B cell (primary cell): ENCODE measurements at regions not wholly inside any gene's neighbourhood (a gene's known extent, or its start where the extent isn't known, plus 50 kb on each side); places are given as distances from the start of the nearest gene placed in this dataset.

Experiments used
- ATAC-seq: fragments of 200-7000 bp; cut with Tn5 transposase; one replicate; pipeline ENCODE4 v1.10.0; 2021; ENCODE audit warnings: low read depth, mild to moderate bottlenecking, moderate number of reproducible peaks, moderate library complexity
- CTCF ChIA-PET: fragments of 350-600 bp; sonication (Branson Sonifier 250); formaldehyde crosslinking; loops from one replicate; lab custom pipeline; 2021; ENCODE audit warnings: antibody characterized with exemption, inconsistent platforms; lab: Charles Lee
- POLR2A ChIA-PET: fragments of 350-600 bp; sonication (Branson Sonifier 250); formaldehyde crosslinking; loops from one replicate; lab custom pipeline; 2021; ENCODE audit warnings: antibody characterized with exemption; lab: Charles Lee
- DNase-seq: peaks from one replicate; pipeline ENCODE4 v3.0.0; 2013
- H2AFZ ChIP-seq: 2 replicates; pipeline ENCODE4 v1.6.1; 2012; ENCODE audit warnings: mild to moderate bottlenecking, low read depth, low read length; ENCODE audit not compliant: insufficient read depth, poor library complexity, severe bottlenecking
- H3K27ac ChIP-seq, 2 donors: 1 replicate in 1 of 2; 2 replicates in 1 of 2; pipeline ENCODE4 v1.5.1; 2012 to 2013; ENCODE audit warnings: low read length in 2 of 2, mild to moderate bottlenecking in 2 of 2, moderate library complexity in 1 of 2
- H3K27me3 ChIP-seq, 4 experiments: fragments of 200-600 bp in 1 of 4; sonication (generic) in 1 of 4; replicated peaks in 1 of 4; 1 replicate in 2 of 4; 2 replicates in 2 of 4; pipeline versions ENCODE4 v1.6.1 to v1.7.0; 2013 to 2016; ENCODE audit warnings: low read length in 3 of 4, mild to moderate bottlenecking in 2 of 4, mixed read lengths in 1 of 4, moderate library complexity in 1 of 4; ENCODE audit not compliant: insufficient read depth in 4 of 4, control insufficient read depth in 3 of 4; ENCODE audit errors: control extremely low read depth in 1 of 4
- H3K36me3 ChIP-seq, 2 experiments: replicated peaks in 1 of 2; 1 replicate in 1 of 2; 2 replicates in 1 of 2; pipeline versions ENCODE4 v1.6.1 to v1.7.1; 2013; ENCODE audit warnings: low read length in 1 of 2; ENCODE audit not compliant: insufficient read depth in 2 of 2, control insufficient read depth in 1 of 2; ENCODE audit errors: control extremely low read depth in 1 of 2, extremely low read depth in 1 of 2
- H3K4me1 ChIP-seq, 2 donors: fragments of 200-600 bp in 1 of 2; sonication (generic) in 1 of 2; 1 replicate in 1 of 2; 2 replicates in 1 of 2; pipeline versions ENCODE4 v1.5.1 to v1.6.1; 2013 to 2017; ENCODE audit warnings: low read length in 2 of 2; ENCODE audit not compliant: control insufficient read depth in 2 of 2, insufficient read depth in 2 of 2
- H3K4me2 ChIP-seq: replicated peaks from 2 replicates; pipeline ENCODE3; 2012; ENCODE audit warnings: mild to moderate bottlenecking, low read depth, low read length; ENCODE audit not compliant: poor library complexity, severe bottlenecking
- H3K4me3 ChIP-seq, 5 experiments: fragments of 200-600 bp in 1 of 5; sonication (generic) in 1 of 5; 1 replicate in 3 of 5; 2 replicates in 2 of 5; pipeline versions ENCODE4 v1.5.1 to v1.7.0; 2011 to 2016; ENCODE audit warnings: low read length in 4 of 5, mild to moderate bottlenecking in 4 of 5, low read depth in 2 of 5, control low read depth in 1 of 5, moderate library complexity in 1 of 5; ENCODE audit not compliant: insufficient read depth in 1 of 5; ENCODE audit errors: control extremely low read depth in 1 of 5, extremely low read depth in 1 of 5
- H3K79me2 ChIP-seq: fragments of 200-600 bp; sonication (generic); one replicate; pipeline ENCODE4 v1.6.0; 2016; ENCODE audit warnings: low read length; ENCODE audit not compliant: control insufficient read depth, insufficient read depth
- H3K9ac ChIP-seq: fragments of 200-600 bp; sonication (generic); 2 replicates; pipeline ENCODE4 v1.6.1; 2017; ENCODE audit warnings: mild to moderate bottlenecking, low read length, moderate library complexity
- H3K9me3 ChIP-seq, 3 donors: one replicate each; pipeline versions ENCODE4 v1.6.1 to v1.7.1; 2013; ENCODE audit warnings: low read length in 2 of 3; ENCODE audit not compliant: control insufficient read depth in 2 of 3, insufficient read depth in 1 of 3; ENCODE audit errors: control extremely low read depth in 1 of 3
- H4K20me1 ChIP-seq: 2 replicates; pipeline ENCODE4 v1.6.0; 2012; ENCODE audit warnings: mild to moderate bottlenecking, low read length; ENCODE audit not compliant: insufficient read depth, control insufficient read depth, poor library complexity, severe bottlenecking
- H3K27ac Mint-ChIP-seq: one replicate; pipeline ENCODE4 v1.8.0; 2021; ENCODE audit warnings: mixed read lengths
- H3K27me3 Mint-ChIP-seq: one replicate; pipeline ENCODE4 v1.8.0; 2021; ENCODE audit warnings: mixed read lengths
- H3K4me1 Mint-ChIP-seq: one replicate; pipeline ENCODE4 v1.8.0; 2021; ENCODE audit warnings: mixed read lengths
- H3K4me3 Mint-ChIP-seq: one replicate; pipeline ENCODE4 v1.8.0; 2021; ENCODE audit warnings: mixed read lengths
- H3K9me3 Mint-ChIP-seq: one replicate; pipeline ENCODE4 v1.8.0; 2022; ENCODE audit warnings: mixed read lengths; ENCODE audit not compliant: insufficient read depth
- CTCF ChIP-seq: fragments of 200-600 bp; IDR thresholded peaks from one replicate; pipeline ENCODE4 v1.8.0; 2022; ENCODE audit warnings: antibody characterized with exemption, mild to moderate bottlenecking
- EZH2 ChIP-seq: IDR thresholded peaks from 2 replicates; pipeline ENCODE4 v1.6.1; 2012; ENCODE audit warnings: borderline replicate concordance, low read depth, mild to moderate bottlenecking, moderate library complexity, low read length; ENCODE audit not compliant: insufficient read depth, poor library complexity, severe bottlenecking
- WGBS: methylation state at CpG from one replicate; pipeline ENCODE4 v1.1.5; 2013; ENCODE audit warnings: missing lambda C conversion rate; ENCODE audit not compliant: insufficient coverage; 5-methylcytosine and 5-hydroxymethylcytosine counted together
- intact Hi-C: fragments of 100-400 bp; cut with micrococcal nuclease; formaldehyde crosslinking; loops from one replicate; pipeline ENCODE4 v1.10.0; 2022

- Histone ChIP-seq H3K4me1 (no peaks in the 10 kb centered on the region), H3K4me3 (no peak overlapping the region), H3K9me3 (no peaks in the 10 kb centered on the region), H3K27ac (no peak overlapping the region), H3K79me2 (no peaks in the 10 kb centered on the region), H2AFZ (no peak overlapping the region), H3K27me3 (no peaks in the 10 kb centered on the region), H4K20me1 (no peaks in the 10 kb centered on the region), H3K36me3 (no peaks in the 10 kb centered on the region), H3K4me2 (no peak overlapping the region), H3K9ac (no peak overlapping the region)
- ATAC-seq (no peak), DNase-seq (no peak)
- intact Hi-C loops = no loop called here
- no peak overlapping the region for H3K4me3 Mint-ChIP-seq
- no peak for TF ChIP-seq CTCF
- TF ChIP-seq EZH2 = no peak
- H3K9me3 Mint-ChIP-seq = peaks cover 4% of the 10 kb centered on the region
- peaks cover 3% of the 10 kb centered on the region for H3K27me3 Mint-ChIP-seq
- H3K4me1 Mint-ChIP-seq = no peaks in the 10 kb centered on the region
- no peak overlapping the region for H3K27ac Mint-ChIP-seq
- no CpG with 5 or more reads among the region's 1 CpG for WGBS
- ChIA-PET CTCF (no interaction called here), POLR2A (no interaction called here)
These were observed 209.2 kb downstream of the ALX1 start for GRCh38 chr12:85489194-85489593.

DNA sequence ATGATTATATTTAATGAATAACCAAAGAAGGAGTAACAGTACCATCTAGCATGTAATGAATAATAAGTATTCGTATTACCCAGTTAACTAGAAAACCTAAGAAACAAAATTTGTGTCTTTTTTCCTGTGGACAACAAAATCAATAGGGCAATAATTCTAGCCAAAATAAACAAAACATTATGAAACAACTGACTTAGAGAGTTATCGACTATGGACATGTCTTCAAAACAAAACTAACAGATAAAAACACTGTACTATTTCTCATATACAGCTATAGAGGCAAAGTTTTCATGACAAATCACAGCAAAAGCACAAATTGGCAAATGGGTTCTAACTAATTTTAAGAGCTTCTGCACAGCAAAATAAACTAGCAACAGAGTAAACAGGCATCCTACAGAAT, 224.1 kb downstream of the ALX1 start:
- H3K27ac Mint-ChIP-seq = no peak overlapping the region
- POLR2A ChIA-PET = no interaction called here
- no peak overlapping the region for H3K4me2 ChIP-seq

More for the DNA sequence above, 224.1 kb downstream of the ALX1 start:
- ATAC-seq = no peak
- no peak overlapping the region for H2AFZ ChIP-seq
- no peaks in the 10 kb centered on the region for H3K27me3 ChIP-seq
- CTCF ChIA-PET = no interaction called here
- no peaks in the 10 kb centered on the region for H3K9me3 ChIP-seq
- no peaks in the 10 kb centered on the region for H4K20me1 ChIP-seq
- DNase-seq = no peak
- Mint-ChIP-seq H3K4me3 (no peak overlapping the region), H3K9me3 (no peaks in the 10 kb centered on the region), H3K27me3 (no peaks in the 10 kb centered on the region), H3K4me1 (peaks cover 3% of the 10 kb centered on the region)
- no peaks in the 10 kb centered on the region for H3K79me2 ChIP-seq
- H3K27ac ChIP-seq = no peak overlapping the region
- no peak overlapping the region for H3K9ac ChIP-seq
- no peak overlapping the region for H3K4me3 ChIP-seq
- intact Hi-C loops = no loop called here
- H3K36me3 ChIP-seq = no peaks in the 10 kb centered on the region
- H3K4me1 ChIP-seq = peaks cover 0 to 3% of the 10 kb centered on the region in 2 donors
- no peak for TF ChIP-seq CTCF
- TF ChIP-seq EZH2 = no peak
- no CpG with 5 or more reads among the region's 2 CpGs for WGBS
